GM21786 (cell line): ENCODE measurements at regions not wholly inside any gene's neighbourhood (a gene's known extent, or its start where the extent isn't known, plus 50 kb on each side); places are given as distances from the start of the nearest gene placed in this dataset.

Source experiments
- ATAC-seq: cut with Tn5 transposase; IDR thresholded peaks from one replicate; pipeline ENCODE4 v1.9.1; 2021; ENCODE audit not compliant: unreplicated experiment

DNA sequence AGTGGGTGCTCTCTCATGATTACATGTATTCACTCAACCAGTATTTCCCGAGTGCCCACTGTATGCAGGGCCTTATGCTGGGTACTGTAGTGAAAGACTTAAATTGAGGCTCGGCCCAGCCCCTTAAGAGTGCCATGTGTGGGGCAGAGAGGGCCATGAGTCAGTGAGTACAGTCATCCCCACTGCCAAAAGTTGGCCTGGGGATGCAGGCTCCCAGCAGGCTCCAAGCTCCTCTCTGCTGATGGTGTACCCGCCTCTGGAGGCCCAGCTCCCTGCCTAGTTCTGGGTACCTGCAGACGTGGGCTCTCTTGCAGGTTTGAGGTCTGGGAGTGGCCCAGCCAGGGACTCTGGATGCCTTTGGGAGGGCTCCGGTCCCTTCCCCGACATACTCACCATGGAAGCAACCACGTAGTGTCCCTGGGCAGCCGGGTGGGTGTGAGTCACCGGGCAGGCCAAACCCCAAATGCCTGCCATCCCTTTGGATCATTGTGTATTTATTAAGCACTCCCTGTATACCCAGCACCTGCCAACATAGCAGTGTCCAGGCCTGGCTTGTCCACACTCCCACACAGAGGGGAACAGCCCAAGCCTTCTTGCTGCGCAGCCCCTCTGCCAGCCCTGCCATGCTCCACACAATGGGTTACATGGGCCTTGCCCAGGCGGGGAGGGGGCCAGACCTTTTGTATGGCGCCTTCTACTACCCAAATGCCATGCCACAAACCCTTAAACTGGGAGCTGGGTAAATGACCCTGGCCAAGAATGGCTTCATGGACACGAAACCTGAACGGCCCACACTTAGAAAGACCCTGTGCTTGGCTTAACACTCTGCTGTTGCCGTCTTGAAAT, 153.6 kb downstream of the VEGFA start:
- no peak for ATAC-seq

DNA sequence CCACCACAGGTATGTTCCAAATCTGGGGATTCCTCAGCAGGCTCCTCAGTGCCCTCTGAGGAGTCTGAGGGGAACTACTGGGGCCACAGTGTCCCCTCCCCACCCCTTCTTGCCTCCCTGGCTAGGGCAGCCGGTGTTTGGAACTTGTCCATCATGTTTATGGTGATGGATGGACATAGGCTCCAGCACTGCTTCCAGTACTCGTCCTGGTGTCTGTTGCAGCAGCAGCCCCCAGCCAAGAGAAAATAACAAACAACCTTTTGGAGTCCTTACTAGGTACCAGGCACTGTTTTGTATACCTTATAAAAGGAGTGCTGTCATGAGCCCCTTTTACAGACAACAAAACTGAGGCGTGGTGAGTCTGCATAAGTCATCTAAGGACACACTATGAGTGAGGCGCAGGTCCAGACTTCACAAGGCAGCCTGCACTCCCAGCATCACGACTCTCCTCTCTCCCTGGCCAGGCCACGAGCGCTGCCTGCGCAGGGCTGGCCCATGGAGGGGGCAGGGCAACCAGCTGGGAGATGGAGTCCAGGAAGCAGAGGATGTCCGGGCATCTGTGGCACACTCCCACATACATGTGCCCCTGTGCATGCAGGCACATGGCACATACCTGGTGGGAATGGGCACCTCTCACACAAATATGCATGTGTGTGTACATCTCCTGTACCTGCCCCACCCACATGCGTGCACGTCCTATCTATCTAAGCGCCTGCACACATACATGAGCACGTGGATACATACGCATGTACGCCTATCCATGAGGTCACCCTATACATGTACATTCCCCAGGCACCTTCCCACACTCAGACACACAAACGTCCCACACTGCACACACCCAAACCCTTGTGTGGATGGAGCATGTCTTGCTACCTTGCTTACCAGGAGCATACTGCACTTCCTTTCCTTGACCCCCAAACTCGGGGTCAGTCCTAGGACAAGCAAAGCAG, 152.7 kb downstream of the VEGFA start:
- no peak for ATAC-seq

GRCh38 chr6:43921548-43922425, 151.8 kb downstream of the VEGFA start:
- ATAC-seq = no peak

GRCh38 chr6:43921039-43921438, 151.0 kb downstream of the VEGFA start:
- ATAC-seq = no peak

DNA sequence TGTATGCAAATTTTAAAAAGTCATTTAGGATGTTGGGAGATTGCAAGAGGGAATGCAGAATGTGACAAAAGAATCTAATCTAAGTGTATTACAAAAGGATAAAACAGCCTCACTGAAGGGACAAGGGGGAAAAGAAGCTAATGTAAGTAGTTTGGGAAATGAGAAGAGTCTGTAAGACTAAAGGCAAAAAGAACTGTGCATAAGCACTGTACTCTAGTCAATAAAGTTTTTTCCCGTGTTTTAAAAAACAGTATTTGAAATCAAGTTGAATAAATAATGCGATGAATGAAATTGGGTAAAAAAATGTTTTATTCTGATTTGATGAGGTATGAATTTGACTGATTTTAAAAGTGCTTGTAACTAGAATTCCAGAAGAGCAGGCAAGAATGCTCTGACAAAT, 149.8 kb downstream of the VEGFA start:
- ATAC-seq = no peak

GRCh38 chr6:43917878-43918382, 147.9 kb downstream of the VEGFA start:
- ATAC-seq = no peak

- ATAC-seq = no peak
Observed at GRCh38 chr6:43916924-43917877, 147.2 kb downstream of the VEGFA start.

DNA sequence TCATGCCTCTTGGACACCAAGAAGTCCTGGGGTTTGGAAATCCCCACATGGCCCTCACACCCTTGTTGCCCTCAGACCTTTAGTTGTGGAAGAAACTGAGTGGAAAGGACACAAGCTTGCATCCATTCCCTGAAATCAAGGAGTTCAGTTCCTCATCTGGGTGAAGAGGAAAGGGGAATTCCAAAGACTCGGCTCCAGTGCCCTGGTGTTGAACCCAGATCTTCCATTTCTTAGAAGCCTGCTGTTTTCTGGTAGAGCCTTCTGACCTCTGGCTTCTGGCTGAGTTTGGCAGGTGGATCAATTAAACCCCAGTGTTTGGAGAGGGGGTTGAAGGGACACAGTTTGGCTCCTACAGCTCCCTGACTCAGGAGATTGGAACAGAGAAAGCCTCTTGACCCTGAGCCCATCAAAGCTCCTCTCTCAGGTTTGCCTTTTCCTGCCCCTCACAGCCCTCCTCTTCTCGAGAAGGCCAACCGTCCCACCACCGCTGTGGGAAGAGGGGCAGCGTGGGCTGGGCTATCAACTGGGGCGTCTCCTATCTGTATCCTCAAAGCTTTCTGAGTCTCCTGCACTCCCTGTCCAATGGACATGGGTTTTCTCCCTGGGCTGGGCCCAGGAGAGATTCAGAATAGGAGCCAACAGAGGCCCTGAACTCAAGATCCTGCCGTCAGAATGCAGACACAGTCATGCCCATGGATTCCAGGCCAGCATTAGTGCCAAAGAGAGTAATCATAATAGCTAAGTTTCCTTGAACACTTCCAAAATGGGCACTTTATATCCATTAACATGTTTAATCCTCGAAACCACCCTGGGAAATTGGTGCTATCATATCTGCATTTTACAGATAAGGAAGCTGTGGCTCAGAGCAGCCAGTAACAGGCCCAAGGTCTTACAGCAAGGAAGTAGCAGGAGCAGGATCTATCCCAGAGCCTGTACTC, 146.2 kb downstream of the VEGFA start:
- no peak for ATAC-seq

GRCh38 chr6:43915208-43915869, 145.3 kb downstream of the VEGFA start:
- ATAC-seq = no peak

GRCh38 chr6:43914272-43915147, 144.5 kb downstream of the VEGFA start:
- ATAC-seq = no peak

GRCh38 chr6:43913375-43914271, 143.6 kb downstream of the VEGFA start:
- no peak for ATAC-seq

GRCh38 chr6:43912598-43913371, 142.8 kb downstream of the VEGFA start:
- no peak for ATAC-seq

GRCh38 chr6:43912116-43912577, 142.1 kb downstream of the VEGFA start:
- no peak for ATAC-seq

DNA sequence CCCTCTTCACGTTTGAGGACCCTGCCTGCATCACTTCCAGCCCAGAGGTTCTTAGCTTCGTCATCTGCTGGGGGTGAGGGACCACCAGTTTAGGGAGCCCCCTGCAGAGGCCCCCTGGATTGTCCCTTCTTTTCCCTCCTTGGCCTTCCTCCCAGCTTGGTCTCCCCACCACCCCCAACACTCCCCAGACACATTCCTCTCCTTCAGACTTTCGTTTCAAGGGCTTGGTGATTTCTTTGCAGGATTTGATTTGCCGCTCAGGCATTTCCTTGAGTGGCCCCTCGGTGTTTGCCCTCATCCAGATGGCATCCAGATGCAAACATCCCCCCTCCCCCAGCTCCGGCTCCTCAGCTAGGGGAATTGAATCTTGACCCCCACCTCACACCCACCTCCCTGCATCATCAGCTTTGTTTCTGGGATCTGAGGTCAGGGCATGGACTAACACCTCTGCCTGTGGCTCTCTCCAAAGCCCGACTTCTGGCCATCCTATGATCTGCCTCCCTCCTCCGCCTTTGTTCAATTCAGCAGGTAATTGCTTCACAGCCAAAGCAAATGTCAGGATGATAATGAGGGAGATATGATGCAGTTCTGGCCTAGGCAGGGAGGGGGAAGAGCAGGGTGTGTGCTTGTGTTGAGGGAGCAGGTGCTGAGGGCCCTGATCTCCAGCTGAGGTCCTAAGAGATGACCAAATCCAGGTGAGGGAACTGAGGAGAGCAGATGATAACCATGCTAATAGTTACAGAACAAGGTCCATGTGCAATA, 141.5 kb downstream of the VEGFA start:
- ATAC-seq = no peak
